Breast epithelium (tissue), 3 donors: ENCODE measurements at regions not wholly inside any gene's neighbourhood (a gene's known extent, or its start where the extent isn't known, plus 50 kb on each side); places are given as distances from the start of the nearest gene placed in this dataset.

Experiments
- POLR2A ChIP-seq: fragments of 450-650 bp; IDR thresholded peaks from one replicate; pipeline ENCODE4 v1.6.1; 2016; ENCODE audit warnings: antibody characterized with exemption, mild to moderate bottlenecking, moderate library complexity
- TF ChIP-seq, protein P1 (sequence below), 3 donors: fragments of 450-650 bp; IDR thresholded peaks; one replicate each; pipeline ENCODE4 v1.5.1; 2016 to 2017; ENCODE audit warnings: antibody characterized with exemption in 3 of 3, mild to moderate bottlenecking in 3 of 3, moderate library complexity in 3 of 3

- no peak for TF ChIP-seq POLR2A
- TF ChIP-seq, protein P1, sequence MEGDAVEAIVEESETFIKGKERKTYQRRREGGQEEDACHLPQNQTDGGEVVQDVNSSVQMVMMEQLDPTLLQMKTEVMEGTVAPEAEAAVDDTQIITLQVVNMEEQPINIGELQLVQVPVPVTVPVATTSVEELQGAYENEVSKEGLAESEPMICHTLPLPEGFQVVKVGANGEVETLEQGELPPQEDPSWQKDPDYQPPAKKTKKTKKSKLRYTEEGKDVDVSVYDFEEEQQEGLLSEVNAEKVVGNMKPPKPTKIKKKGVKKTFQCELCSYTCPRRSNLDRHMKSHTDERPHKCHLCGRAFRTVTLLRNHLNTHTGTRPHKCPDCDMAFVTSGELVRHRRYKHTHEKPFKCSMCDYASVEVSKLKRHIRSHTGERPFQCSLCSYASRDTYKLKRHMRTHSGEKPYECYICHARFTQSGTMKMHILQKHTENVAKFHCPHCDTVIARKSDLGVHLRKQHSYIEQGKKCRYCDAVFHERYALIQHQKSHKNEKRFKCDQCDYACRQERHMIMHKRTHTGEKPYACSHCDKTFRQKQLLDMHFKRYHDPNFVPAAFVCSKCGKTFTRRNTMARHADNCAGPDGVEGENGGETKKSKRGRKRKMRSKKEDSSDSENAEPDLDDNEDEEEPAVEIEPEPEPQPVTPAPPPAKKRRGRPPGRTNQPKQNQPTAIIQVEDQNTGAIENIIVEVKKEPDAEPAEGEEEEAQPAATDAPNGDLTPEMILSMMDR (IDR thresholded peaks at IDR 0.05) = no peak
Observed at GRCh38 chr14:27386391-27386790, 788.6 kb upstream of the NOVA1 start.
